Spinal cord (tissue), 9 donors: ENCODE measurements at regions not wholly inside any gene's neighbourhood (a gene's known extent, or its start where the extent isn't known, plus 50 kb on each side); places are given as distances from the start of the nearest gene placed in this dataset.

Experiments used
- DNase-seq, 6 donors: peaks; one replicate each; pipeline versions ENCODE4 v3.0.0 to v3.0.0-alpha.2; 2013 to 2015; ENCODE audit warnings: low spot score in 6 of 6, low read depth in 4 of 6
- H3K27ac ChIP-seq: one replicate; pipeline ENCODE4 v1.5.1; 2013; ENCODE audit warnings: low read depth, low read length, control low read depth
- H3K27me3 ChIP-seq: one replicate; pipeline ENCODE4 v1.6.1; 2013; ENCODE audit warnings: low read length; ENCODE audit not compliant: control insufficient read depth, insufficient read depth
- H3K36me3 ChIP-seq: one replicate; pipeline ENCODE4 v1.6.1; 2013; ENCODE audit warnings: low read length; ENCODE audit not compliant: control insufficient read depth, insufficient read depth
- H3K4me1 ChIP-seq: one replicate; pipeline ENCODE4 v1.6.1; 2013; ENCODE audit warnings: low read length; ENCODE audit not compliant: control insufficient read depth, insufficient read depth
- H3K4me3 ChIP-seq: one replicate; pipeline ENCODE4 v1.5.1; 2013; ENCODE audit warnings: low read depth, low read length, control low read depth
- H3K9me3 ChIP-seq: one replicate; pipeline ENCODE4 v1.6.1; 2013; ENCODE audit warnings: low read length; ENCODE audit not compliant: control insufficient read depth, insufficient read depth
- WGBS: methylation state at CpG from one replicate; pipeline ENCODE4 v1.1.5; 2013; ENCODE audit warnings: missing lambda C conversion rate; ENCODE audit not compliant: insufficient coverage; 5-methylcytosine and 5-hydroxymethylcytosine counted together
- donor health status: healthy.

GRCh38 chr12:86496595-86496994 is 240.4 kb upstream of the MGAT4C start:
- H3K36me3 ChIP-seq: no peaks in the 10 kb centered on the region
- no peak overlapping the region for H3K27ac ChIP-seq
- WGBS: no CpG with 5 or more reads among the region's 1 CpG
- H3K9me3 ChIP-seq: no peaks in the 10 kb centered on the region
- no peaks in the 10 kb centered on the region for H3K4me1 ChIP-seq
- no peak overlapping the region for H3K4me3 ChIP-seq
- DNase-seq: peak in 1 of 6 donors; percentile 10
- no peaks in the 10 kb centered on the region for H3K27me3 ChIP-seq

- Histone ChIP-seq H3K36me3 (no peaks in the 10 kb centered on the region), H3K9me3 (no peaks in the 10 kb centered on the region), H3K4me1 (no peaks in the 10 kb centered on the region), H3K4me3 (no peak overlapping the region), H3K27ac (no peak overlapping the region), H3K27me3 (no peaks in the 10 kb centered on the region)
- DNase-seq: no peak
- WGBS: 100% methylated on average over 3 of the region's 4 CpGs
Measured at GRCh38 chr12:86484473-86484872, 228.3 kb upstream of the MGAT4C start.

- Histone ChIP-seq H3K4me3 (no peak overlapping the region), H3K4me1 (no peaks in the 10 kb centered on the region), H3K27ac (no peak overlapping the region), H3K9me3 (peaks cover 1% of the 10 kb centered on the region), H3K27me3 (no peaks in the 10 kb centered on the region), H3K36me3 (no peaks in the 10 kb centered on the region)
- no peak for DNase-seq
- WGBS: 100% methylated on average over 1 of the region's 2 CpGs
Measured at GRCh38 chr12:86473231-86473630, 217.0 kb upstream of the MGAT4C start.

GRCh38 chr12:86456776-86457175 is 200.6 kb upstream of the MGAT4C start:
- whole genome bisulfite sequencing: no CpG with 5 or more reads among the region's 2 CpGs
- Histone ChIP-seq H3K27ac (no peak overlapping the region), H3K36me3 (no peaks in the 10 kb centered on the region), H3K27me3 (no peaks in the 10 kb centered on the region), H3K4me3 (no peak overlapping the region), H3K9me3 (no peaks in the 10 kb centered on the region), H3K4me1 (no peaks in the 10 kb centered on the region)
- peak in 1 of 6 donors; percentile 6 for DNase-seq

- Histone ChIP-seq H3K36me3 (no peaks in the 10 kb centered on the region), H3K4me3 (no peak overlapping the region), H3K27me3 (no peaks in the 10 kb centered on the region), H3K4me1 (no peaks in the 10 kb centered on the region), H3K27ac (no peak overlapping the region), H3K9me3 (no peaks in the 10 kb centered on the region)
- WGBS: no CpG with 5 or more reads among the region's 3 CpGs
- DNase-seq: no peak
Measured at GRCh38 chr12:86456241-86456640, 200.1 kb upstream of the MGAT4C start.

GRCh38 chr12:86445356-86445755 is 189.2 kb upstream of the MGAT4C start:
- Histone ChIP-seq H3K9me3 (no peaks in the 10 kb centered on the region), H3K27ac (no peak overlapping the region), H3K36me3 (no peaks in the 10 kb centered on the region), H3K27me3 (no peaks in the 10 kb centered on the region), H3K4me3 (no peak overlapping the region), H3K4me1 (no peaks in the 10 kb centered on the region)
- WGBS: no CpG with 5 or more reads among the region's 5 CpGs
- no peak for DNase-seq

GRCh38 chr12:86435053-86435452 is 178.9 kb upstream of the MGAT4C start:
- no CpG with 5 or more reads among the region's 1 CpG for WGBS
- Histone ChIP-seq H3K36me3 (no peaks in the 10 kb centered on the region), H3K9me3 (no peaks in the 10 kb centered on the region), H3K27me3 (no peaks in the 10 kb centered on the region), H3K27ac (no peak overlapping the region), H3K4me1 (no peaks in the 10 kb centered on the region), H3K4me3 (no peak overlapping the region)
- DNase-seq: peak in 4 of 6 donors; percentile 8 to 82 (median 43)

- no peak overlapping the region for H3K4me3 ChIP-seq
- no peaks in the 10 kb centered on the region for H3K9me3 ChIP-seq
- no peaks in the 10 kb centered on the region for H3K27me3 ChIP-seq
- WGBS: no CpG with 5 or more reads among the region's 1 CpG
- H3K36me3 ChIP-seq: no peaks in the 10 kb centered on the region
- H3K4me1 ChIP-seq: no peaks in the 10 kb centered on the region
- no peak overlapping the region for H3K27ac ChIP-seq
- DNase-seq: no peak
Measured at GRCh38 chr12:86429824-86430223, 173.6 kb upstream of the MGAT4C start.

- WGBS: 90% methylated on average over 6 of the region's 8 CpGs
- Histone ChIP-seq H3K36me3 (no peaks in the 10 kb centered on the region), H3K4me3 (no peak overlapping the region), H3K4me1 (no peaks in the 10 kb centered on the region), H3K9me3 (no peaks in the 10 kb centered on the region), H3K27ac (no peak overlapping the region), H3K27me3 (no peaks in the 10 kb centered on the region)
- DNase-seq: no peak
Measured at GRCh38 chr12:86421333-86421732, 165.1 kb upstream of the MGAT4C start.

- Histone ChIP-seq H3K27me3 (no peaks in the 10 kb centered on the region), H3K9me3 (no peaks in the 10 kb centered on the region), H3K36me3 (no peaks in the 10 kb centered on the region), H3K4me3 (no peak overlapping the region), H3K27ac (no peak overlapping the region), H3K4me1 (no peaks in the 10 kb centered on the region)
- no peak for DNase-seq
- no CpG with 5 or more reads among the region's 3 CpGs for WGBS
Measured at GRCh38 chr12:86414201-86414600, 158.0 kb upstream of the MGAT4C start.
